OCI-LY7 (cell line): ENCODE measurements at regions not wholly inside any gene's neighbourhood (a gene's known extent, or its start where the extent isn't known, plus 50 kb on each side); places are given as distances from the start of the nearest gene placed in this dataset.

Source experiments
- CTCF ChIP-seq: fragments of 200-600 bp; sonication (generic); conservative IDR thresholded peaks from 2 replicates; pipeline ENCODE4 v1.5.1; 2014; ENCODE audit warnings: mild to moderate bottlenecking, antibody characterized with exemption, low read length, moderate library complexity, mixed read lengths
- EZH2phosphoT487 ChIP-seq: fragments of 200-600 bp; sonication (generic); IDR thresholded peaks from 2 replicates; pipeline ENCODE4 v1.6.1; 2018; ENCODE audit warnings: low read depth, borderline replicate concordance, mild to moderate bottlenecking, mixed run types, antibody characterized with exemption, low read length, moderate library complexity, mixed read lengths

- TF ChIP-seq CTCF: no peak
- TF ChIP-seq EZH2phosphoT487: no peak
Observed at GRCh38 chr20:24838546-24839535, 110.2 kb upstream of the CST7 start.
